ENCODE measurements at regions not wholly inside any gene's neighbourhood (a gene's known extent, or its start where the extent isn't known, plus 50 kb on each side); places are given as distances from the start of the nearest gene placed in this dataset.

- TF ChIP-seq POLR2AphosphoS5 (IDR thresholded peaks at IDR 0.05; ENCODE audit: low read depth, low read length) (no peak), SIN3A (IDR thresholded peaks at IDR 0.05; ENCODE audit: borderline replicate concordance, insufficient read depth, low read depth, low read length) (no peak), CTCF (IDR thresholded peaks at IDR 0.05) (no peak)
Observed at GRCh38 chr1:88288571-88288970, 395.5 kb upstream of the PKN2 start.

Measured in Panc1 (cell line).